Ishikawa (cell line): ENCODE measurements at regions not wholly inside any gene's neighbourhood (a gene's known extent, or its start where the extent isn't known, plus 50 kb on each side); places are given as distances from the start of the nearest gene placed in this dataset.

ENCODE experiments used
- CEBPB ChIP-seq: IDR thresholded peaks from 2 replicates; pipeline ENCODE4 v1.6.1; 2012
- CREB1 ChIP-seq: IDR thresholded peaks from 2 replicates; pipeline ENCODE4 v1.6.1; 2012; ENCODE audit warnings: low read depth
- EGR1 ChIP-seq: IDR thresholded peaks from 2 replicates; pipeline ENCODE4 v1.6.1; 2012
- EP300 ChIP-seq: IDR thresholded peaks from 2 replicates; pipeline ENCODE4 v1.6.1; 2012; ENCODE audit warnings: borderline replicate concordance
- FOXM1 ChIP-seq: IDR thresholded peaks from 2 replicates; pipeline ENCODE4 v1.6.1; 2012; ENCODE audit warnings: low read depth, borderline replicate concordance
- MAX ChIP-seq: IDR thresholded peaks from 2 replicates; pipeline ENCODE4 v1.6.1; 2012
- NFIC ChIP-seq: IDR thresholded peaks from 2 replicates; pipeline ENCODE4 v1.6.1; 2012
- RAD21 ChIP-seq: IDR thresholded peaks from 2 replicates; pipeline ENCODE4 v1.6.1; 2012; ENCODE audit warnings: low read depth
- REST ChIP-seq: IDR thresholded peaks from 2 replicates; pipeline ENCODE4 v1.6.1; 2012; ENCODE audit warnings: low read depth, mild to moderate bottlenecking
- TAF1 ChIP-seq: IDR thresholded peaks from 2 replicates; pipeline ENCODE4 v1.6.1; 2012; ENCODE audit warnings: low read depth, mild to moderate bottlenecking
- TCF12 ChIP-seq: IDR thresholded peaks from 2 replicates; pipeline ENCODE4 v1.6.1; 2012; ENCODE audit warnings: low read depth
- TEAD4 ChIP-seq: IDR thresholded peaks from 2 replicates; pipeline ENCODE4 v1.6.1; 2012
- USF1 ChIP-seq: IDR thresholded peaks from 2 replicates; pipeline ENCODE4 v1.6.1; 2012
- YY1 ChIP-seq: IDR thresholded peaks from 2 replicates; pipeline ENCODE4 v1.6.1; 2012; ENCODE audit warnings: low read depth
- ZBTB7A ChIP-seq: IDR thresholded peaks from 2 replicates; pipeline ENCODE4 v1.6.1; 2012; ENCODE audit warnings: low read depth

- no peak for TF ChIP-seq FOXM1
- TF ChIP-seq MAX = no peak
- TF ChIP-seq TCF12 = no peak
- TF ChIP-seq USF1 = no peak
- TF ChIP-seq NFIC = no peak
- no peak for TF ChIP-seq ZBTB7A
- TF ChIP-seq CREB1 = no peak
- TF ChIP-seq CEBPB = no peak
- no peak for TF ChIP-seq EGR1
- no peak for TF ChIP-seq TEAD4
- no peak for TF ChIP-seq RAD21
- no peak for TF ChIP-seq TAF1
Measured at GRCh38 chr2:181178130-181178529, 197.7 kb downstream of the UBE2E3 start.

GRCh38 chr2:181178823-181179412 lies 198.5 kb downstream of the UBE2E3 start:
- TF ChIP-seq RAD21 (peak; percentile 48), FOXM1 (no peak)

GRCh38 chr2:181183878-181184542 lies 203.6 kb downstream of the UBE2E3 start:
- TF ChIP-seq NFIC = no peak
- no peak for TF ChIP-seq FOXM1
- TF ChIP-seq TCF12 = no peak
- no peak for TF ChIP-seq TEAD4
- TF ChIP-seq MAX = no peak
- TF ChIP-seq CREB1 = no peak
- no peak for TF ChIP-seq YY1
- TF ChIP-seq USF1 = no peak

GRCh38 chr2:181185421-181185820 lies 205.0 kb downstream of the UBE2E3 start:
- TF ChIP-seq FOXM1 = no peak
- TF ChIP-seq ZBTB7A = no peak
- TF ChIP-seq EGR1 = no peak
- TF ChIP-seq REST = no peak
- no peak for TF ChIP-seq USF1
- TF ChIP-seq EP300 = no peak

GRCh38 chr2:181185948-181186347 lies 205.5 kb downstream of the UBE2E3 start:
- TF ChIP-seq YY1 (no peak), CEBPB (no peak), EP300 (no peak), REST (no peak), MAX (no peak), TEAD4 (no peak), ZBTB7A (no peak), TAF1 (no peak), FOXM1 (no peak), TCF12 (no peak), EGR1 (no peak), RAD21 (no peak), USF1 (no peak), NFIC (no peak)
